ENCODE measurements at regions not wholly inside any gene's neighbourhood (a gene's known extent, or its start where the extent isn't known, plus 50 kb on each side); places are given as distances from the start of the nearest gene placed in this dataset.

GRCh38 chr12:97223419-97223818, 239.2 kb upstream of the RMST start:
- CTCF ChIA-PET = interaction anchor here (0.8 kb wide), 2 partner anchors 29 to 85 kb away, joined by 3 to 5 read pairs; no protein-coding TSS in a partner anchor
- TF ChIP-seq ZBTB26 (tag by site-specific recombination; optimal IDR thresholded peaks at IDR 0.05) (no peak), OSR2 (tag by site-specific recombination; IDR thresholded peaks at IDR 0.05) (no peak), ZBTB11 (tag by site-specific recombination; conservative IDR thresholded peaks at IDR 0.05; ENCODE audit: low read depth) (no peak)

GRCh38 chr12:97229004-97229403, 233.6 kb upstream of the RMST start:
- no peak for TF ChIP-seq PBX3 (CRISPR knock-in tag; IDR thresholded peaks at IDR 0.05)
- no peak for TF ChIP-seq ZNF513 (tag by site-specific recombination; IDR thresholded peaks at IDR 0.05)
- TF ChIP-seq ZNF394 (tag by site-specific recombination; IDR thresholded peaks at IDR 0.05; ENCODE audit: borderline replicate concordance) = no peak
- TF ChIP-seq GLI2 (tag by site-specific recombination; IDR thresholded peaks at IDR 0.05; ENCODE audit: borderline replicate concordance, low read depth) = no peak
- no peak for TF ChIP-seq HIC1 (tag by site-specific recombination; IDR thresholded peaks at IDR 0.05)
- no peak for TF ChIP-seq GLIS2 (tag by site-specific recombination; IDR thresholded peaks at IDR 0.05)
- no peak for TF ChIP-seq ZNF658 (tag by site-specific recombination; IDR thresholded peaks at IDR 0.05)
- no peak for TF ChIP-seq ZFP41 (tag by site-specific recombination; IDR thresholded peaks at IDR 0.05; ENCODE audit: borderline replicate concordance)
- no peak for TF ChIP-seq ZNF18 (tag by site-specific recombination; IDR thresholded peaks at IDR 0.05)
- no peak for TF ChIP-seq ZNF747 (tag by site-specific recombination; IDR thresholded peaks at IDR 0.05)
- TF ChIP-seq ZNF623 (tag by site-specific recombination; IDR thresholded peaks at IDR 0.05) = no peak
- TF ChIP-seq ZNF138 (tag by site-specific recombination; IDR thresholded peaks at IDR 0.05; ENCODE audit: borderline replicate concordance) = no peak
- no peak for TF ChIP-seq ZBTB10 (tag by site-specific recombination; IDR thresholded peaks at IDR 0.05)
- TF ChIP-seq ZBTB6 (tag by site-specific recombination; IDR thresholded peaks at IDR 0.05) = no peak
- no peaks in the 10 kb centered on the region for H3K9me3 ChIP-seq (ENCODE audit: control insufficient read depth, insufficient read depth, low read depth, low read length)
- no peak overlapping the region for H3K27ac ChIP-seq (ENCODE audit: extremely low read depth, low read depth, low read length)
- H3K4me1 ChIP-seq (ENCODE audit: control insufficient read depth, insufficient read depth, low read length) = no peaks in the 10 kb centered on the region
- no peaks in the 10 kb centered on the region for H3K36me3 ChIP-seq (ENCODE audit: control insufficient read depth in 2 of 2, insufficient read depth in 1 of 2, low read length in 2 of 2)
- CTCF ChIA-PET = no interaction called here
- no peak overlapping the region for H3K4me3 ChIP-seq (ENCODE audit: low read depth, low read length)
- POLR2A ChIA-PET = no interaction called here

More at GRCh38 chr12:97223419-97223818, 239.2 kb upstream of the RMST start:
- no peak overlapping the region for H3K27ac ChIP-seq (ENCODE audit: extremely low read depth, low read depth, low read length)
- H3K9me3 ChIP-seq (ENCODE audit: control insufficient read depth, insufficient read depth, low read depth, low read length) = no peaks in the 10 kb centered on the region
- H3K36me3 ChIP-seq (ENCODE audit: control insufficient read depth in 2 of 2, insufficient read depth in 1 of 2, low read length in 2 of 2) = no peaks in the 10 kb centered on the region
- H3K4me3 ChIP-seq (ENCODE audit: low read depth, low read length) = no peak overlapping the region
- POLR2A ChIA-PET = no interaction called here
- H3K4me1 ChIP-seq (ENCODE audit: control insufficient read depth, insufficient read depth, low read length) = no peaks in the 10 kb centered on the region
